OCI-LY7 (cell line): ENCODE measurements at regions not wholly inside any gene's neighbourhood (a gene's known extent, or its start where the extent isn't known, plus 50 kb on each side); places are given as distances from the start of the nearest gene placed in this dataset.

ENCODE experiments used
- BruUV-seq: library from RNA; stranded (reverse); fragments of 400-500 nt; replicated peaks from 2 replicates; lab custom pipeline; 2021; lab: Mats Ljungman, UMichigan
- CTCF ChIA-PET: fragments of 300-600 bp; sonication (Branson Sonifier 250); formaldehyde crosslinking; loops from one replicate; lab custom pipeline; 2022; ENCODE audit warnings: antibody characterized with exemption; ENCODE audit not compliant: unreplicated experiment; lab: Charles Lee
- POLR2A ChIA-PET: fragments of 300-600 bp; sonication (Branson Sonifier 250); formaldehyde crosslinking; loops from one replicate; lab custom pipeline; 2022; ENCODE audit warnings: antibody characterized with exemption; lab: Charles Lee
- DNase-seq: peaks from one replicate; pipeline ENCODE4 v3.0.0-alpha.2; 2015; ENCODE audit warnings: low spot score
- H2AFZ ChIP-seq: fragments of 200-600 bp; sonication (generic), shearing (Covaris generic); 2 replicates; pipeline ENCODE4 v1.6.1; 2014; ENCODE audit warnings: mild to moderate bottlenecking, antibody characterized with exemption, low read length, moderate library complexity
- H3K27ac ChIP-seq: fragments of 200-600 bp; sonication (generic); 2 replicates; pipeline ENCODE4 v1.5.1; 2014; ENCODE audit warnings: mixed run types, low read depth, mild to moderate bottlenecking, moderate library complexity, low read length, inconsistent platforms; ENCODE audit not compliant: poor library complexity, severe bottlenecking
- H3K36me3 ChIP-seq: fragments of 200-600 bp; sonication (generic); 2 replicates; pipeline ENCODE4 v1.6.1; 2014; ENCODE audit warnings: mild to moderate bottlenecking, antibody characterized with exemption, low read length, moderate library complexity, mixed read lengths; ENCODE audit not compliant: insufficient read depth
- H3K4me1 ChIP-seq: fragments of 200-600 bp; sonication (generic); 2 replicates; pipeline ENCODE4 v1.5.1; 2014; ENCODE audit warnings: mild to moderate bottlenecking, low read length; ENCODE audit not compliant: insufficient read depth, poor library complexity, severe bottlenecking
- H3K4me2 ChIP-seq: fragments of 200-600 bp; sonication (generic); 2 replicates; pipeline ENCODE4 v1.6.1; 2014; ENCODE audit warnings: mild to moderate bottlenecking, low read length
- H3K4me3 ChIP-seq: fragments of 200-600 bp; sonication (generic); 2 replicates; pipeline ENCODE4 v1.5.1; 2014; ENCODE audit warnings: mild to moderate bottlenecking, low read depth, low read length; ENCODE audit not compliant: poor library complexity, severe bottlenecking
- H3K79me2 ChIP-seq: fragments of 200-600 bp; sonication (generic); 2 replicates; pipeline ENCODE4 v1.6.1; 2016; ENCODE audit warnings: low read depth, mild to moderate bottlenecking, low read length, moderate library complexity, mixed read lengths; ENCODE audit not compliant: insufficient read depth
- H3K9me2 ChIP-seq: fragments of 200-600 bp; sonication (generic); 2 replicates; pipeline ENCODE4 v1.6.1; 2016; ENCODE audit warnings: mild to moderate bottlenecking, low read length, mixed read lengths; ENCODE audit not compliant: insufficient read depth
- H3K9me3 ChIP-seq: fragments of 200-600 bp; sonication (generic); 2 replicates; pipeline ENCODE4 v1.6.1; 2014; ENCODE audit warnings: mild to moderate bottlenecking, mixed run types, low read length, mixed read lengths
- H4K20me1 ChIP-seq: fragments of 200-600 bp; sonication (generic); 2 replicates; pipeline ENCODE4 v1.6.1; 2014; ENCODE audit warnings: mild to moderate bottlenecking, antibody characterized with exemption, low read length, moderate library complexity, mixed read lengths; ENCODE audit not compliant: insufficient read depth
- EZH2phosphoT487 ChIP-seq: fragments of 200-600 bp; sonication (generic); IDR thresholded peaks from 2 replicates; pipeline ENCODE4 v1.6.1; 2018; ENCODE audit warnings: low read depth, borderline replicate concordance, mild to moderate bottlenecking, mixed run types, antibody characterized with exemption, low read length, moderate library complexity, mixed read lengths
- intact Hi-C: fragments of 100-400 bp; cut with micrococcal nuclease; formaldehyde crosslinking; loops from one replicate; pipeline ENCODE4 v1.10.0; 2022; ENCODE audit not compliant: unreplicated experiment
- TF ChIP-seq, protein P1 (sequence below): fragments of 200-600 bp; sonication (generic); conservative IDR thresholded peaks from 2 replicates; pipeline ENCODE4 v1.5.1; 2014; ENCODE audit warnings: mild to moderate bottlenecking, antibody characterized with exemption, low read length, moderate library complexity, mixed read lengths

- ChIA-PET CTCF (no interaction called here), POLR2A (no interaction called here)
- H3K4me2 ChIP-seq: no peak overlapping the region
- BruUV-seq: no TSS peak
- intact Hi-C loops: no loop called here
- no peak overlapping the region for H2AFZ ChIP-seq
- H3K4me3 ChIP-seq: no peak overlapping the region
- H3K27ac ChIP-seq: no peak overlapping the region
- no peaks in the 10 kb centered on the region for H4K20me1 ChIP-seq
- no peaks in the 10 kb centered on the region for H3K9me2 ChIP-seq
- TF ChIP-seq, protein P1, sequence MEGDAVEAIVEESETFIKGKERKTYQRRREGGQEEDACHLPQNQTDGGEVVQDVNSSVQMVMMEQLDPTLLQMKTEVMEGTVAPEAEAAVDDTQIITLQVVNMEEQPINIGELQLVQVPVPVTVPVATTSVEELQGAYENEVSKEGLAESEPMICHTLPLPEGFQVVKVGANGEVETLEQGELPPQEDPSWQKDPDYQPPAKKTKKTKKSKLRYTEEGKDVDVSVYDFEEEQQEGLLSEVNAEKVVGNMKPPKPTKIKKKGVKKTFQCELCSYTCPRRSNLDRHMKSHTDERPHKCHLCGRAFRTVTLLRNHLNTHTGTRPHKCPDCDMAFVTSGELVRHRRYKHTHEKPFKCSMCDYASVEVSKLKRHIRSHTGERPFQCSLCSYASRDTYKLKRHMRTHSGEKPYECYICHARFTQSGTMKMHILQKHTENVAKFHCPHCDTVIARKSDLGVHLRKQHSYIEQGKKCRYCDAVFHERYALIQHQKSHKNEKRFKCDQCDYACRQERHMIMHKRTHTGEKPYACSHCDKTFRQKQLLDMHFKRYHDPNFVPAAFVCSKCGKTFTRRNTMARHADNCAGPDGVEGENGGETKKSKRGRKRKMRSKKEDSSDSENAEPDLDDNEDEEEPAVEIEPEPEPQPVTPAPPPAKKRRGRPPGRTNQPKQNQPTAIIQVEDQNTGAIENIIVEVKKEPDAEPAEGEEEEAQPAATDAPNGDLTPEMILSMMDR: no peak
- TF ChIP-seq EZH2phosphoT487: no peak
- no peaks in the 10 kb centered on the region for H3K4me1 ChIP-seq
- no peaks in the 10 kb centered on the region for H3K79me2 ChIP-seq
- no peak for DNase-seq
- no peaks in the 10 kb centered on the region for H3K36me3 ChIP-seq
- no peaks in the 10 kb centered on the region for H3K9me3 ChIP-seq
Measured at GRCh38 chr10:118216020-118216419, 126.1 kb downstream of the FAM204A start.

GRCh38 chr10:118214776-118215175, 127.3 kb downstream of the FAM204A start:
- Histone ChIP-seq H4K20me1 (no peaks in the 10 kb centered on the region), H3K9me3 (no peaks in the 10 kb centered on the region), H3K27ac (no peak overlapping the region), H3K4me1 (no peaks in the 10 kb centered on the region), H3K4me2 (no peak overlapping the region), H3K9me2 (no peaks in the 10 kb centered on the region), H3K4me3 (no peak overlapping the region), H3K36me3 (no peaks in the 10 kb centered on the region), H3K79me2 (no peaks in the 10 kb centered on the region), H2AFZ (no peak overlapping the region)
- POLR2A ChIA-PET: no interaction called here
- DNase-seq: no peak
- TF ChIP-seq EZH2phosphoT487: no peak
- CTCF ChIA-PET: no interaction called here
- intact Hi-C loops: no loop called here
- no TSS peak for BruUV-seq

DNA sequence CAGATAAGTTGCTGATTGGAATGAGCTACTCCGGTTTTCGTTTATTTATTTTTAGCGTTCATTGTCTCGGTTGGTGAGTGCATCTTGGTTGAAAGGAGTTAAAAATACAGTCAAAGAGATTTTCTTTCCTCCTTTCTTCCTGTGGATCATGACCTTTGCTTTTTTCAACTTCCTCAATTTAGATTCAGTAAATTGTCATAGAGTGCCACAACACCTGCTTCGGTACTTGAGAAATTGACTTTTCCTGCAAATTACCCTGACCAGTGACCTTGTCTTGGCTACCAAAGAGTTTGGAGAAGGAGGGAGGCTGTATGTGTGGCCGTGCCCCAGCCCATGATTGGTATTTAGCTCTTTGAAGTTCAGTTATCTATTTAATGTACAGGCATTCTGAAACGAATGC, 128.7 kb downstream of the FAM204A start:
- Histone ChIP-seq H3K9me3 (no peaks in the 10 kb centered on the region), H3K79me2 (no peaks in the 10 kb centered on the region), H2AFZ (no peak overlapping the region), H3K4me1 (no peaks in the 10 kb centered on the region), H3K4me2 (no peak overlapping the region), H3K27ac (no peak overlapping the region), H3K9me2 (no peaks in the 10 kb centered on the region), H3K4me3 (no peak overlapping the region), H3K36me3 (no peaks in the 10 kb centered on the region), H4K20me1 (no peaks in the 10 kb centered on the region)
- ChIA-PET POLR2A (interaction anchor here (0.7 kb wide), 1 partner anchor 285 kb away, joined by 3 read pairs; no protein-coding TSS in a partner anchor), CTCF (no interaction called here)
- BruUV-seq: no TSS peak
- intact Hi-C loops: no loop called here
- no peak for DNase-seq
- TF ChIP-seq, protein P1: no peak
- no peak for TF ChIP-seq EZH2phosphoT487
